K562 (cell line): ENCODE measurements at regions not wholly inside any gene's neighbourhood (a gene's known extent, or its start where the extent isn't known, plus 50 kb on each side); places are given as distances from the start of the nearest gene placed in this dataset.

ENCODE experiments used
- ATAC-seq: fragments of 200-7000 bp; cut with Tn5 transposase; 3 replicates; pipeline ENCODE4 v1.9.1; 2020; ENCODE audit warnings: moderate library complexity
- BruUV-seq: library from RNA; stranded (reverse); fragments of 400-500 nt; replicated peaks from 2 replicates; lab custom pipeline; 2021; lab: Mats Ljungman, UMichigan
- CTCF ChIA-PET: fragments of 300-600 bp; formaldehyde crosslinking; extraction: SDS; loops from one replicate; lab custom pipeline; 2021; ENCODE audit warnings: low intra/inter-chr PET ratio; lab: Yijun Ruan, JAX
- POLR2A ChIA-PET: fragments of 300-600, 350-650 bp; sonication (Branson Sonifier 250); formaldehyde crosslinking; extraction: SDS; loops from one replicate; lab custom pipeline; 2021; ENCODE audit warnings: antibody characterized with exemption, inconsistent platforms; lab: Yijun Ruan, JAX
- DNase-seq, 4 experiments: peaks; one replicate each; pipeline versions ENCODE4 v3.0.0 to v3.0.0-alpha.2; 2011 to 2018; ENCODE audit warnings: low spot score in 3 of 4, mixed read lengths in 3 of 4; ENCODE audit errors: extremely low read depth in 1 of 4
- FAIRE-seq: peaks from 2 replicates; lab custom pipeline; 2011; peaks lifted over from hg19 to GRCh38; lab: Jason Lieb, UNC
- H2AFZ ChIP-seq: 2 replicates; pipeline ENCODE4 v1.6.0; 2011; ENCODE audit warnings: low read depth, low read length, control low read depth, inconsistent platforms
- H3K27ac ChIP-seq: fragments of 200-600 bp; 3 replicates; pipeline ENCODE4 v1.8.0; 2011; ENCODE audit warnings: low read depth, mild to moderate bottlenecking, control low read depth, inconsistent platforms, low read length, moderate library complexity, mixed read lengths; ENCODE audit errors: extremely low read depth
- H3K27me3 ChIP-seq, 2 experiments: fragments of 300-600 bp in 1 of 2; 2 replicates in 1 of 2; 3 replicates in 1 of 2; pipeline versions ENCODE4 v1.6.0 to v1.8.0; 2011; ENCODE audit warnings: inconsistent platforms in 2 of 2, low read length in 2 of 2, mild to moderate bottlenecking in 1 of 2, mixed read lengths in 1 of 2, moderate library complexity in 1 of 2; ENCODE audit not compliant: control insufficient read depth in 2 of 2, insufficient read depth in 2 of 2
- H3K36me3 ChIP-seq: fragments of 300-600 bp; 3 replicates; pipeline ENCODE4 v1.8.0; 2011; ENCODE audit warnings: mild to moderate bottlenecking, low read length, inconsistent platforms; ENCODE audit not compliant: control insufficient read depth, insufficient read depth
- H3K4me1 ChIP-seq, 2 experiments: fragments of 200-600 bp in 1 of 2; replicated peaks in 1 of 2; 2 replicates in 1 of 2; 3 replicates in 1 of 2; pipeline versions ENCODE4 v1.5.1 to v1.8.0; 2011; ENCODE audit warnings: inconsistent platforms in 2 of 2, low read length in 2 of 2, mild to moderate bottlenecking in 1 of 2, mixed read lengths in 1 of 2, moderate library complexity in 1 of 2; ENCODE audit not compliant: control insufficient read depth in 2 of 2, insufficient read depth in 2 of 2
- H3K4me2 ChIP-seq: 2 replicates; pipeline ENCODE4 v1.6.1; 2011; ENCODE audit warnings: low read length, control low read depth, inconsistent platforms, mixed read lengths; ENCODE audit not compliant: insufficient read depth
- H3K4me3 ChIP-seq: fragments of 200-600 bp; sonication (generic), shearing (Covaris generic); 2 replicates; pipeline ENCODE4 v1.5.1; 2016; ENCODE audit warnings: control low read depth, inconsistent platforms
- H3K79me2 ChIP-seq: fragments of 200-600 bp; 3 replicates; pipeline ENCODE4 v1.8.0; 2011; ENCODE audit warnings: low read length, inconsistent platforms; ENCODE audit not compliant: control insufficient read depth, insufficient read depth
- H3K9ac ChIP-seq, 2 experiments: 2 replicates each; pipeline versions ENCODE4 v1.6.0 to v1.6.1; 2011; ENCODE audit warnings: low read depth in 2 of 2, low read length in 2 of 2, control low read depth in 1 of 2, inconsistent platforms in 1 of 2, mild to moderate bottlenecking in 1 of 2, mixed read lengths in 1 of 2; ENCODE audit not compliant: insufficient read depth in 1 of 2
- H3K9me1 ChIP-seq: one replicate; pipeline ENCODE4 v1.6.0; 2011; ENCODE audit warnings: inconsistent platforms, mild to moderate bottlenecking, low read length, moderate library complexity; ENCODE audit not compliant: control insufficient read depth, insufficient read depth
- H3K9me3 ChIP-seq: replicated peaks from 2 replicates; pipeline ENCODE4 v1.5.1; 2011; ENCODE audit warnings: low read depth, low read length, inconsistent platforms; ENCODE audit not compliant: control insufficient read depth, insufficient read depth
- H4K20me1 ChIP-seq: replicated peaks from 2 replicates; pipeline ENCODE4 v1.6.1; 2011; ENCODE audit warnings: low read length, inconsistent platforms, mixed read lengths; ENCODE audit not compliant: control insufficient read depth, insufficient read depth
- C11orf30 ChIP-seq: fragments of 450-650 bp; IDR thresholded peaks from 2 replicates; pipeline ENCODE4 v1.6.1; 2016; ENCODE audit warnings: low read depth, mild to moderate bottlenecking
- CBFA2T2 ChIP-seq: fragments of 450-650 bp; conservative IDR thresholded peaks from 2 replicates; pipeline ENCODE4 v1.6.1; 2017; ENCODE audit warnings: mild to moderate bottlenecking
- CBFA2T3 ChIP-seq: fragments of 450-650 bp; IDR thresholded peaks from 2 replicates; pipeline ENCODE4 v1.6.1; 2017
- GABPA ChIP-seq: fragments of 200-800 bp; sonication (Bioruptor generic); conservative IDR thresholded peaks from 2 replicates; pipeline ENCODE4 v1.6.1; 2016; ENCODE audit warnings: low read depth, missing genetic modification characterization, missing compliant biosample characterization
- KLF16 ChIP-seq: IDR thresholded peaks from 2 replicates; pipeline ENCODE4 v1.6.1; 2016; ENCODE audit warnings: antibody characterized with exemption
- MAFF ChIP-seq: IDR thresholded peaks from 2 replicates; pipeline ENCODE4 v1.6.1; 2012; ENCODE audit warnings: low read length, improper control_type of control experiment
- PML ChIP-seq: IDR thresholded peaks from 2 replicates; pipeline ENCODE4 v1.6.1; 2012; ENCODE audit warnings: low read length, inconsistent platforms
- RBM22 ChIP-seq: fragments of 200-400 bp; formaldehyde crosslinking; IDR thresholded peaks from 2 replicates; pipeline ENCODE4 v1.6.1; 2018; ENCODE audit warnings: low read length, low read depth; ENCODE audit not compliant: poor library complexity, severe bottlenecking
- SREBF2 ChIP-seq: sonication (generic); formaldehyde crosslinking; IDR thresholded peaks from 2 replicates; pipeline ENCODE4 v1.4.0; 2020; ENCODE audit warnings: mild to moderate bottlenecking, missing genetic modification reagents
- TCF3 ChIP-seq: sonication (generic); formaldehyde crosslinking; IDR thresholded peaks from 2 replicates; pipeline ENCODE4 v1.4.0; 2020; ENCODE audit warnings: mild to moderate bottlenecking, missing genetic modification reagents
- WGBS: fragments of 100-300 bp; shearing (Covaris generic); methylation state at CpG from one replicate; pipeline ENCODE4 v1.1.6; 2016; ENCODE audit warnings: low coverage, mixed read lengths; ENCODE audit not compliant: insufficient coverage; ENCODE audit errors: missing lambda C conversion rate; 5-methylcytosine and 5-hydroxymethylcytosine counted together
- in situ Hi-C: fragments of 300-500 bp; cut with MboI; formaldehyde crosslinking; loops from 4 replicates; pipeline ENCODE4 v1.15.0; 2018; ENCODE audit warnings: inconsistent platforms, mixed read lengths
- intact Hi-C: fragments of 100-400 bp; cut with micrococcal nuclease; formaldehyde crosslinking; loops from 2 replicates; pipeline ENCODE4 v1.14.2; 2022
- TF ChIP-seq, protein P1 (sequence below): fragments of 450-650 bp; IDR thresholded peaks from 2 replicates; pipeline ENCODE4 v1.6.1; 2017; ENCODE audit warnings: antibody characterized with exemption, mild to moderate bottlenecking
- TF ChIP-seq, protein P2 (sequence below): fragments of 450-650 bp; formaldehyde crosslinking; IDR thresholded peaks from 2 replicates; pipeline ENCODE4 v1.4.0; 2020; ENCODE audit warnings: mild to moderate bottlenecking, moderate library complexity
- TF ChIP-seq, protein P3 (sequence below): sonication (generic); IDR thresholded peaks from 2 replicates; pipeline ENCODE4 v1.6.1; 2016
- TF ChIP-seq, protein P4 (sequence below): fragments of 150-350 bp; conservative IDR thresholded peaks from 2 replicates; pipeline ENCODE4 v1.6.1; 2014; ENCODE audit warnings: low read length

DNA sequence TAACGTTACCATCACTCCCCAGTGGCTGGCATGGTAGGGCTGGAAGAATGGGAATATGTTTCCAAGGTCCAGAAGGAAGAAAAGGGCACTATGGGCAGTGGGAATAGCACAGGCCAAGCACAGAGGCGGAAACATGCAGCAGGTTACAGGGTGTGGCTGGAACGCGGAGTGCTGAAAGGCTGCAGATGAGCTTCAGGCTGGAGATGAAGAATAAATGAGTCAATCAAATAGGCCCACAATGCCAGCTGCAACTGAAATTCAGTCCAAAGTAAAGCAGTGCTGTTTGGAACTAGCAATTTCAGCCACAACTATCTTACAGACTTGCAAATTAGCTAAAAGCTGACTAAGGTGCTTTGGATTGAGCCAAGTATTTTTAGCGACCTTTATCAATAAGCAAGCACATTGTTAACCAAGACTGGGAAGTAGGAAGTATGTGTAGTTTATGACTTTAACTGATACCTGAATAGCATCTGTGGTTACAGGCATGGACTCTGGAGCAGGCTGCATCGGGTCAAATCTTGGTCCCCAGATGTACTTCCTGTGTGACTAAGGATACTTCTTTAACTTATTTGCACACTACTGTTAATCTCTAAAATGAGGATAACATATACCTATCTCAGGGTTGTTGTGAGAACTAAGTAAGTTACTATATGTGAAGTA, 77.5 kb upstream of the CTTNBP2 start:
- intact Hi-C loops (no loop called here), in situ Hi-C loops (no loop called here)
- Histone ChIP-seq H3K4me2 (no peak overlapping the region), H3K27ac (no peak overlapping the region), H3K9me1 (no peaks in the 10 kb centered on the region), H2AFZ (no peak overlapping the region), H3K4me1 (no peaks in the 10 kb centered on the region), H4K20me1 (no peaks in the 10 kb centered on the region), H3K9ac (no peak overlapping the region), H3K36me3 (no peaks in the 10 kb centered on the region), H3K79me2 (no peaks in the 10 kb centered on the region), H3K9me3 (no peaks in the 10 kb centered on the region), H3K4me3 (no peak overlapping the region), H3K27me3 (no peaks in the 10 kb centered on the region)
- CTCF ChIA-PET = no interaction called here
- FAIRE-seq (no peak), ATAC-seq (no peak), DNase-seq (peak in 1 of 4 experiments; percentile 22)
- POLR2A ChIA-PET = no interaction called here
- no TSS peak for BruUV-seq
- 2% methylated on average over 6 of the region's 6 CpGs for WGBS
- peak; percentile 31; the same call in 1 of the 2 replicates for TF ChIP-seq C11orf30
- TF ChIP-seq, protein P1, sequence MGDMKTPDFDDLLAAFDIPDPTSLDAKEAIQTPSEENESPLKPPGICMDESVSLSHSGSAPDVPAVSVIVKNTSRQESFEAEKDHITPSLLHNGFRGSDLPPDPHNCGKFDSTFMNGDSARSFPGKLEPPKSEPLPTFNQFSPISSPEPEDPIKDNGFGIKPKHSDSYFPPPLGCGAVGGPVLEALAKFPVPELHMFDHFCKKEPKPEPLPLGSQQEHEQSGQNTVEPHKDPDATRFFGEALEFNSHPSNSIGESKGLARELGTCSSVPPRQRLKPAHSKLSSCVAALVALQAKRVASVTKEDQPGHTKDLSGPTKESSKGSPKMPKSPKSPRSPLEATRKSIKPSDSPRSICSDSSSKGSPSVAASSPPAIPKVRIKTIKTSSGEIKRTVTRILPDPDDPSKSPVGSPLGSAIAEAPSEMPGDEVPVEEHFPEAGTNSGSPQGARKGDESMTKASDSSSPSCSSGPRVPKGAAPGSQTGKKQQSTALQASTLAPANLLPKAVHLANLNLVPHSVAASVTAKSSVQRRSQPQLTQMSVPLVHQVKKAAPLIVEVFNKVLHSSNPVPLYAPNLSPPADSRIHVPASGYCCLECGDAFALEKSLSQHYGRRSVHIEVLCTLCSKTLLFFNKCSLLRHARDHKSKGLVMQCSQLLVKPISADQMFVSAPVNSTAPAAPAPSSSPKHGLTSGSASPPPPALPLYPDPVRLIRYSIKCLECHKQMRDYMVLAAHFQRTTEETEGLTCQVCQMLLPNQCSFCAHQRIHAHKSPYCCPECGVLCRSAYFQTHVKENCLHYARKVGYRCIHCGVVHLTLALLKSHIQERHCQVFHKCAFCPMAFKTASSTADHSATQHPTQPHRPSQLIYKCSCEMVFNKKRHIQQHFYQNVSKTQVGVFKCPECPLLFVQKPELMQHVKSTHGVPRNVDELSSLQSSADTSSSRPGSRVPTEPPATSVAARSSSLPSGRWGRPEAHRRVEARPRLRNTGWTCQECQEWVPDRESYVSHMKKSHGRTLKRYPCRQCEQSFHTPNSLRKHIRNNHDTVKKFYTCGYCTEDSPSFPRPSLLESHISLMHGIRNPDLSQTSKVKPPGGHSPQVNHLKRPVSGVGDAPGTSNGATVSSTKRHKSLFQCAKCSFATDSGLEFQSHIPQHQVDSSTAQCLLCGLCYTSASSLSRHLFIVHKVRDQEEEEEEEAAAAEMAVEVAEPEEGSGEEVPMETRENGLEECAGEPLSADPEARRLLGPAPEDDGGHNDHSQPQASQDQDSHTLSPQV = no peak
- peak; percentile 23; the same call in 1 of the 2 replicates for TF ChIP-seq MAFF
- TF ChIP-seq CBFA2T2 = 0 out of 2 replicates have a peak, but pooled peaks have one; percentile 13
- peak; percentile 61; the same call in 1 of the 2 replicates for TF ChIP-seq KLF16
- peak; percentile 80 for TF ChIP-seq TCF3
- peak; percentile 37; the same call in 1 of the 2 replicates for TF ChIP-seq PML
- TF ChIP-seq CBFA2T3 = peak; percentile 55; the same call in 1 of the 2 replicates
- TF ChIP-seq, protein P2, sequence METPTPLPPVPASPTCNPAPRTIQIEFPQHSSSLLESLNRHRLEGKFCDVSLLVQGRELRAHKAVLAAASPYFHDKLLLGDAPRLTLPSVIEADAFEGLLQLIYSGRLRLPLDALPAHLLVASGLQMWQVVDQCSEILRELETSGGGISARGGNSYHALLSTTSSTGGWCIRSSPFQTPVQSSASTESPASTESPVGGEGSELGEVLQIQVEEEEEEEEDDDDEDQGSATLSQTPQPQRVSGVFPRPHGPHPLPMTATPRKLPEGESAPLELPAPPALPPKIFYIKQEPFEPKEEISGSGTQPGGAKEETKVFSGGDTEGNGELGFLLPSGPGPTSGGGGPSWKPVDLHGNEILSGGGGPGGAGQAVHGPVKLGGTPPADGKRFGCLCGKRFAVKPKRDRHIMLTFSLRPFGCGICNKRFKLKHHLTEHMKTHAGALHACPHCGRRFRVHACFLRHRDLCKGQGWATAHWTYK = no peak
- TF ChIP-seq, protein P3, sequence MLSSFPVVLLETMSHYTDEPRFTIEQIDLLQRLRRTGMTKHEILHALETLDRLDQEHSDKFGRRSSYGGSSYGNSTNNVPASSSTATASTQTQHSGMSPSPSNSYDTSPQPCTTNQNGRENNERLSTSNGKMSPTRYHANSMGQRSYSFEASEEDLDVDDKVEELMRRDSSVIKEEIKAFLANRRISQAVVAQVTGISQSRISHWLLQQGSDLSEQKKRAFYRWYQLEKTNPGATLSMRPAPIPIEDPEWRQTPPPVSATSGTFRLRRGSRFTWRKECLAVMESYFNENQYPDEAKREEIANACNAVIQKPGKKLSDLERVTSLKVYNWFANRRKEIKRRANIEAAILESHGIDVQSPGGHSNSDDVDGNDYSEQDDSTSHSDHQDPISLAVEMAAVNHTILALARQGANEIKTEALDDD = peak; percentile 83
- 0 out of 2 replicates have a peak, but pooled peaks have one; percentile 21 for TF ChIP-seq GABPA (tag)
- TF ChIP-seq RBM22 = no peak
- TF ChIP-seq, protein P4, sequence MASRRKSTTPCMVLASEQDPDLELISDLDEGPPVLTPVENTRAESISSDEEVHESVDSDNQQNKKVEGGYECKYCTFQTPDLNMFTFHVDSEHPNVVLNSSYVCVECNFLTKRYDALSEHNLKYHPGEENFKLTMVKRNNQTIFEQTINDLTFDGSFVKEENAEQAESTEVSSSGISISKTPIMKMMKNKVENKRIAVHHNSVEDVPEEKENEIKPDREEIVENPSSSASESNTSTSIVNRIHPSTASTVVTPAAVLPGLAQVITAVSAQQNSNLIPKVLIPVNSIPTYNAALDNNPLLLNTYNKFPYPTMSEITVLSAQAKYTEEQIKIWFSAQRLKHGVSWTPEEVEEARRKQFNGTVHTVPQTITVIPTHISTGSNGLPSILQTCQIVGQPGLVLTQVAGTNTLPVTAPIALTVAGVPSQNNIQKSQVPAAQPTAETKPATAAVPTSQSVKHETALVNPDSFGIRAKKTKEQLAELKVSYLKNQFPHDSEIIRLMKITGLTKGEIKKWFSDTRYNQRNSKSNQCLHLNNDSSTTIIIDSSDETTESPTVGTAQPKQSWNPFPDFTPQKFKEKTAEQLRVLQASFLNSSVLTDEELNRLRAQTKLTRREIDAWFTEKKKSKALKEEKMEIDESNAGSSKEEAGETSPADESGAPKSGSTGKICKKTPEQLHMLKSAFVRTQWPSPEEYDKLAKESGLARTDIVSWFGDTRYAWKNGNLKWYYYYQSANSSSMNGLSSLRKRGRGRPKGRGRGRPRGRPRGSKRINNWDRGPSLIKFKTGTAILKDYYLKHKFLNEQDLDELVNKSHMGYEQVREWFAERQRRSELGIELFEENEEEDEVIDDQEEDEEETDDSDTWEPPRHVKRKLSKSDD = no peak
- no peak for TF ChIP-seq SREBF2 (CRISPR knock-in tag)
